ENCODE measurements at regions not wholly inside any gene's neighbourhood (a gene's known extent, or its start where the extent isn't known, plus 50 kb on each side); places are given as distances from the start of the nearest gene placed in this dataset.

- DNase-seq = no peak
Measured at GRCh38 chr7:108997480-108997879, 427.8 kb downstream of the DNAJB9 start.

GRCh38 chr7:109003742-109004141 is 434.1 kb downstream of the DNAJB9 start:
- DNase-seq = no peak

GRCh38 chr7:109009636-109010035 is 440.0 kb downstream of the DNAJB9 start:
- no peak for DNase-seq

GRCh38 chr7:109020251-109020650 is 450.6 kb downstream of the DNAJB9 start:
- no peak for DNase-seq

GRCh38 chr7:109021390-109021789 is 451.7 kb downstream of the DNAJB9 start:
- no peak for DNase-seq

- DNase-seq = no peak
Measured at GRCh38 chr7:109029866-109030265, 460.2 kb downstream of the DNAJB9 start.

- no peak for DNase-seq
Measured at GRCh38 chr7:109044691-109045090, 475.0 kb downstream of the DNAJB9 start.

- DNase-seq = no peak
Measured at GRCh38 chr7:109049366-109049765, 479.7 kb downstream of the DNAJB9 start.

- DNase-seq = no peak
Measured at GRCh38 chr7:109059089-109059488, 489.4 kb downstream of the DNAJB9 start.

GRCh38 chr7:109062798-109063197 is 493.1 kb downstream of the DNAJB9 start:
- no peak for DNase-seq

GRCh38 chr7:109073543-109073942 is 503.9 kb downstream of the DNAJB9 start:
- DNase-seq = no peak

- no peak for DNase-seq
Measured at GRCh38 chr7:109076396-109076972, 506.8 kb downstream of the DNAJB9 start.

- no peak for DNase-seq
Measured at GRCh38 chr7:109091042-109091441, 521.4 kb downstream of the DNAJB9 start.

GRCh38 chr7:109092268-109092667 is 522.6 kb downstream of the DNAJB9 start:
- DNase-seq = no peak

- DNase-seq = no peak
Measured at GRCh38 chr7:109101332-109101731, 531.7 kb downstream of the DNAJB9 start.

- DNase-seq = no peak
Measured at GRCh38 chr7:109109558-109109957, 539.9 kb downstream of the DNAJB9 start.

- DNase-seq = no peak
Measured at GRCh38 chr7:109111086-109111485, 541.4 kb downstream of the DNAJB9 start.

- no peak for DNase-seq
Measured at GRCh38 chr7:109121599-109122300, 552.1 kb downstream of the DNAJB9 start.

- no peak for DNase-seq
Measured at GRCh38 chr7:109125001-109125400, 555.3 kb downstream of the DNAJB9 start.

- no peak for DNase-seq
Measured at GRCh38 chr7:109126404-109127050, 556.9 kb downstream of the DNAJB9 start.

- DNase-seq = no peak
Measured at GRCh38 chr7:109127145-109127544, 557.5 kb downstream of the DNAJB9 start.

- DNase-seq = no peak
Measured at GRCh38 chr7:109131141-109131540, 561.5 kb downstream of the DNAJB9 start.

GRCh38 chr7:109136893-109137292 is 567.2 kb downstream of the DNAJB9 start:
- no peak for DNase-seq

- no peak for DNase-seq
Measured at GRCh38 chr7:109154748-109155147, 585.1 kb downstream of the DNAJB9 start.
